ENCODE measurements at regions not wholly inside any gene's neighbourhood (a gene's known extent, or its start where the extent isn't known, plus 50 kb on each side); places are given as distances from the start of the nearest gene placed in this dataset.

DNA sequence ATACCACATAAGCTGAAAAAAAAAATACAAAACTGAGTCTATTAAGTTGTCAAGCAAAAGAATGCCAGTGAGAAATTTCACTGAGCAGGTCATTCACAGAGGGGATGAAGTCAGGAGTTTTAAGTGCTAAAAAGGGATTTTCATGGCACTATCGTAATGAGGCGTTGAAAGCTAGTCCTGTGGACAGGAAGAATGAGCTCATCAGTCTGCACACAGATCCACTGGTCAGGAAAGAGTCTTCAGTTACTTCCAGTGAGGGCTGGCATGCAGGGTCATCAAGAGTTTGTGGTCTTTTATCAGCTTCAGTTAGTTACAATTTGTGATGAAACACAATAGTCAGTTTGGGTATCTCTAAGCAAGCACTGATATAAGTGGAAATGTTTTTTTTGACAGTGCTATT is 88.1 kb upstream of the WSCD2 start:
- TF ChIP-seq POLR2A (IDR thresholded peaks at IDR 0.05): no peak
- TF ChIP-seq, protein P1, sequence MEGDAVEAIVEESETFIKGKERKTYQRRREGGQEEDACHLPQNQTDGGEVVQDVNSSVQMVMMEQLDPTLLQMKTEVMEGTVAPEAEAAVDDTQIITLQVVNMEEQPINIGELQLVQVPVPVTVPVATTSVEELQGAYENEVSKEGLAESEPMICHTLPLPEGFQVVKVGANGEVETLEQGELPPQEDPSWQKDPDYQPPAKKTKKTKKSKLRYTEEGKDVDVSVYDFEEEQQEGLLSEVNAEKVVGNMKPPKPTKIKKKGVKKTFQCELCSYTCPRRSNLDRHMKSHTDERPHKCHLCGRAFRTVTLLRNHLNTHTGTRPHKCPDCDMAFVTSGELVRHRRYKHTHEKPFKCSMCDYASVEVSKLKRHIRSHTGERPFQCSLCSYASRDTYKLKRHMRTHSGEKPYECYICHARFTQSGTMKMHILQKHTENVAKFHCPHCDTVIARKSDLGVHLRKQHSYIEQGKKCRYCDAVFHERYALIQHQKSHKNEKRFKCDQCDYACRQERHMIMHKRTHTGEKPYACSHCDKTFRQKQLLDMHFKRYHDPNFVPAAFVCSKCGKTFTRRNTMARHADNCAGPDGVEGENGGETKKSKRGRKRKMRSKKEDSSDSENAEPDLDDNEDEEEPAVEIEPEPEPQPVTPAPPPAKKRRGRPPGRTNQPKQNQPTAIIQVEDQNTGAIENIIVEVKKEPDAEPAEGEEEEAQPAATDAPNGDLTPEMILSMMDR (IDR thresholded peaks at IDR 0.05): no peak

Data from Peyer's patch (tissue), 4 donors.